GM12874 (cell line): ENCODE measurements at regions not wholly inside any gene's neighbourhood (a gene's known extent, or its start where the extent isn't known, plus 50 kb on each side); places are given as distances from the start of the nearest gene placed in this dataset.

Experiments
- TF ChIP-seq, protein P1 (sequence below): IDR thresholded peaks from 2 replicates; pipeline ENCODE4 v1.5.1; 2011; ENCODE audit warnings: low read depth, mild to moderate bottlenecking, control low read depth, low read length, moderate library complexity; ENCODE audit not compliant: insufficient read depth

DNA sequence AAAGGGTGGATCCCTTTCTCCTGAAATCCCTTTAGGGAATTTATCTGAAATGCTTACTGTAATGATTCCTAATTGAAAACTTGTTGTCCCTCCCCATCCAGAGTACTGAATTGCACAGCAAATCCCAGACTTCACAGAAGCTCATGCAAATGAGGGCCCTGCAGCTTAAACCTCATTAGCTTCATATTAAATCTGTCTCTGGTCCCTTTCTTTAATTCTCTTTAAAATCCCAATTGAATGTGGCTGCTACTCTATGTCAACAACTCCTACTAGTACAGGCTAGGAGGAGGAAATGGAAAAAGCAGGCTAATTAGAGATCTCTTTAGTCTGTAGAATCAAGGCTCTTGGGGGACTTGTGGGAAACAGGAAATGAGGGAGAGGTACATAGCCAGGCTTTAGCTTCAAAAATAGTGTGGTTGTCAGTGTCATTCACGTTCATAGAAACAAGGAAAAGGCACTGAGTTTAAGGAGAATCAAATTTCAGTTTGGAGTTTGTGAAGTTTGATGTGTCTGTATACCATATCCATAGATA lies 191.3 kb upstream of the PRDM9 start:
- TF ChIP-seq, protein P1, sequence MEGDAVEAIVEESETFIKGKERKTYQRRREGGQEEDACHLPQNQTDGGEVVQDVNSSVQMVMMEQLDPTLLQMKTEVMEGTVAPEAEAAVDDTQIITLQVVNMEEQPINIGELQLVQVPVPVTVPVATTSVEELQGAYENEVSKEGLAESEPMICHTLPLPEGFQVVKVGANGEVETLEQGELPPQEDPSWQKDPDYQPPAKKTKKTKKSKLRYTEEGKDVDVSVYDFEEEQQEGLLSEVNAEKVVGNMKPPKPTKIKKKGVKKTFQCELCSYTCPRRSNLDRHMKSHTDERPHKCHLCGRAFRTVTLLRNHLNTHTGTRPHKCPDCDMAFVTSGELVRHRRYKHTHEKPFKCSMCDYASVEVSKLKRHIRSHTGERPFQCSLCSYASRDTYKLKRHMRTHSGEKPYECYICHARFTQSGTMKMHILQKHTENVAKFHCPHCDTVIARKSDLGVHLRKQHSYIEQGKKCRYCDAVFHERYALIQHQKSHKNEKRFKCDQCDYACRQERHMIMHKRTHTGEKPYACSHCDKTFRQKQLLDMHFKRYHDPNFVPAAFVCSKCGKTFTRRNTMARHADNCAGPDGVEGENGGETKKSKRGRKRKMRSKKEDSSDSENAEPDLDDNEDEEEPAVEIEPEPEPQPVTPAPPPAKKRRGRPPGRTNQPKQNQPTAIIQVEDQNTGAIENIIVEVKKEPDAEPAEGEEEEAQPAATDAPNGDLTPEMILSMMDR, result no peak

DNA sequence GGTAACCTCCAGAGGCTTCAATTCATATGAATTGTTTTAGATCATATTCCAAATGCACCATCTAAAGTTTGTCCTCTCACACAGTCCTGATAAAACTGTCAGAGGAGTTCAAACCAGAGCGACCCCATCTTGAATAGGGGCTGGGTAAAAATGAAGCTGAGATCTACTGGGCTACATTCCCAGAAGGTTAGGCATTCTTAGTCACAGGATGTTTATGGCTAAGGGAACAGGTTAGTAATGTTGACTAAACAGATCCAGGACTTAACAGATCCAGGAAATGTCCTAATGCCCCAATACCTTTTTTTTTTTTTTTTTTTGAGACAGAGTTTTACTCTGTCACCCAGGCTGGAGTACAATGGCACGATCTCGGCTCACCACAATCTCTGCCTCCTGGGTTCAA lies 192.6 kb upstream of the PRDM9 start:
- TF ChIP-seq, protein P1, result no peak

DNA sequence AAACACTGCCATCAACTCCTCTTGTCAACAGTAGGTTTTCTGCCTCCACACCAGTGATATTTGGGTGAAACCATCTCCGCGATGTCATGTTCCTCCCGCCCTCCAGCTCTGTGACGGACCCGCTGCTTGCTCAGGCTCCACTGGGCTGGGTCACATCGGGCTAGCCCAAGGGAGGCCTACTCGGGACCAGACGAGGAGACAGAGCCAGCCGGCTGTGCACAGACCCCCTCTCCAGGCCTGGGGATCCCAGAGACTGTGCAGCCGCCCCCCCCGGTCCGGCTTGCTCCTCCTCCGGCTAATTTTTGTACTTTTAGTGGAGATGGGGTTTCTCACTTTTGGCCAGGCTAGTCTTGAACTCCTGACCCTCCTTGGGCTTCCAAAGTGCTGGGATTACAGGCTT lies 202.4 kb upstream of the PRDM9 start:
- TF ChIP-seq, protein P1, result no peak

DNA sequence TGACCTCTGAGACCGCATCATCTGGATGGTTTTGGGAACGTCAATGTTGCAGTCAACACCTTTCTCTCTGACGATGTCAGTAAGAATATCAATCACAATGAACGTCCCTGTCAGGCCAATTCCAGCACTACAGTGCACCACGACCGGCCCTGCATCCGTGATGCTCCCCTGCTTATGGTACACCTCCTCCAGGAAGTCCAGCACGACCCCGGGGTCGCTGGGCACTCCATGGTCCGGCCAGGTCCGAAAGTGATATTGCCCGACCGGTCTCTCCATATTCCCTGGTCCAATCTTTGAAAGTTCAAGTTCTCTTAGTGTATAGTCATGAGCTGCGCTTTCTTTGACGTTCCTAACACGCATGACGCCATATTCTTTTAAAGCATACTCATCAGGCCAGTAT lies 203.6 kb upstream of the PRDM9 start:
- TF ChIP-seq, protein P1, result no peak

DNA sequence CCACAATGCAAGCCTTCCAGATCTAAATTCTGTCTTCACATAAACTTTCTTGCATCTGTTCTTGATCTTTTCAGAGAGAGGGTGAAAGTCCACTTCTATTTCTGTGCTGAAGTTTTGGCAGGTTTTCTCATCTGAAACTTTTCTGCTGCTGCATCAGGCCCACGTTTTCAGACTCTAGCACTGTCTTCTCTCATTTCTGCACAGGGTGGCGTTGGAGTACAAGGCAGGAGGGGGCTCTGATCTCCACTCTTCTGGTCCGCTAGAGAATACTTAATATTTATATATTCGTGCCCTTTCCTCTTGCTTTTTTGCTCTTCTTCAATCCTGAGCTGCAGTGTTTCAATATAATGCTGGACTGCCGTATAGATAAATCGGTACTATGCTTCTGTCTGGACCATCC lies 204.0 kb upstream of the PRDM9 start:
- TF ChIP-seq, protein P1, result no peak

DNA sequence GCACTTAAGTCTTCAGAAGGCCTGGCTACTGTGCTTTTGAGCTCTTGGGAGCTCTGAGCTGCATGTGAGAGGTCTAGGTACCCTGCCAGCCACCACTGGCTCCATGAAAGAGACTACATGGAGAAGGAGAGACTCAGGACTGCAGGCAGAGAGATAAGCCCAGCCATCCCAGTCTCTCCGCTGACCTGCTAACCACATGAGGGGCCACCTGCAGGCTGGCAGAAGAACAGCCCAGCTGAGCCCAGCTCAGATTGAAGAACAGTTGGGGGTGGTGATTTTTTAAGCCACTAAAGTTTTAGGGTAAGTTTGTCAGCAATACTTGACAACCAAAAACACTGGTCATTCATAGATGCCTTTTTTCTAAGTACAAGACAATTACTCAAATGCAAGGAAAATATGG lies 205.0 kb upstream of the PRDM9 start:
- TF ChIP-seq, protein P1, result no peak

DNA sequence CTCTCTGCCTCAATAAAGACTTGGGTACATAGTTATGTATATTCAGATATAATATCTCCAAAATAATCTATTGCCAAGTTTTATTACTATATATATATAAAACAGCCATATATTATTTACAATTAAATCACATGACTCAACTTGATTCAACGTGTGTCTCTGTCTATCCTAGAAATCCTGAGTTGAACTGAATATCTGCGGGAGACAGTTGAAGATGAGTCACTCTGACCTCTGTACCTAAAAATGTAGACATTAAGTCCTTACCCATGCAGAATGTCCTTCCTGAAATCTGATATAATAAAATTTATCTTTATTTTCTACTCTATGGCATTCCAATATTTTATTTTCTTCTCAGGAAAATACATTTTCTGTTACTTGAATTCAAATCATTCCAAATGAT lies 218.2 kb upstream of the PRDM9 start:
- TF ChIP-seq, protein P1, result no peak

DNA sequence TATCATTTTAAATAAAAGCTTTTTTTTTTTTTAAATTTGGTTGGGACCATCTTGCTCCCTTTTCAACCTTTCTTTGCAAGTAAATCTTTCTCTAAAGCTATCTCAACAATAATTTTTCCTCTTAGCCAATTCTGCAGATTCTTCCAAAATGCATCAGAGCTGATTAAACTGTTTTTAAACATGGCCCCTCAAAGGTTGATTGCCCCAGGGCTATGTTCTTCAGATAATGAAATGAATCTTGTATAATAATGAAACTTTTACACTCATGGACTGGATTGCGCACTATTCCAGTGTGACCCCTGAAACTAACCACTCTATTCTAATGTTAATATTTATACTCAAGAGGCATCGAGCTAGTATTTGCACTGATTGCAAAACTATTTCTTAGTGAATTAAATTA lies 222.8 kb upstream of the PRDM9 start:
- TF ChIP-seq, protein P1, result no peak
